NB4 (cell line): ENCODE measurements at regions not wholly inside any gene's neighbourhood (a gene's known extent, or its start where the extent isn't known, plus 50 kb on each side); places are given as distances from the start of the nearest gene placed in this dataset.
"Not testable (repeated sequence)": the region's sequence is repeated elsewhere in the genome, so short reads cannot be mapped to it uniquely, and the experiment has no call there.

Experiments
- DNase-seq: peaks from one replicate; pipeline ENCODE4 v3.0.0; 2010; ENCODE audit warnings: low read depth
- H3K4me3 ChIP-seq: one replicate; pipeline ENCODE4 v1.5.1; 2011; ENCODE audit warnings: mild to moderate bottlenecking, low read depth, low read length, moderate library complexity
- MYC ChIP-seq: IDR thresholded peaks from 2 replicates; pipeline ENCODE4 v1.6.1; 2011; ENCODE audit warnings: low read depth, low read length
- POLR2A ChIP-seq: IDR thresholded peaks from 2 replicates; pipeline ENCODE4 v1.6.1; 2011; ENCODE audit warnings: mild to moderate bottlenecking; ENCODE audit not compliant: insufficient read length; ENCODE audit errors: extremely low read depth
- TF ChIP-seq, protein P1 (sequence below): IDR thresholded peaks from 2 replicates; pipeline ENCODE4 v1.6.1; 2011; ENCODE audit warnings: low read depth, low read length
- TF ChIP-seq, protein P2 (sequence below): IDR thresholded peaks from one replicate; pipeline ENCODE4 v1.5.1; 2012; ENCODE audit warnings: low read depth, low read length

DNA sequence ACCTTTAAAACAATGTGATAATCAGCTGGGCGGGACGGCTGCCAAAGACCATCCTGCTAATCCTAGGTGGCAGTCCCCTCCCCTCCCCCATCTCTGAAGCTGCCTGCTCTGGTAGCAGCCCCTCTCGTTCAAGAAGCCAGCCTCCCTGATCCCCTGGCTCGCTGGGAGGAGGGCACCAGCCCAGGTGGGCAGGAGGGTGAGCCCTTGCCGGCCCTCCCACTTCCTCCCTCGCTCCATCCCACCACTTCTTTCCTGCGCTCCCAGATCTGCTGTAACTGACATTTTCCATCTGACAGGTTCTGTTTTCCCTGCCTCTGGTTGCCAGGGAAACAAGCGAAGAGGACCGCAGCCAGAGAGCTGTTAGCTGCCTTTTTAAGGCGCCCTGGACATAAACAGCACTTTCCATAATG, 155.7 kb upstream of the TNRC6C start:
- DNase-seq = no peak
- no peak overlapping the region for H3K4me3 ChIP-seq
- TF ChIP-seq MYC (no peak), POLR2A (no peak)
- TF ChIP-seq, protein P1, sequence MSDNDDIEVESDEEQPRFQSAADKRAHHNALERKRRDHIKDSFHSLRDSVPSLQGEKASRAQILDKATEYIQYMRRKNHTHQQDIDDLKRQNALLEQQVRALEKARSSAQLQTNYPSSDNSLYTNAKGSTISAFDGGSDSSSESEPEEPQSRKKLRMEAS = no peak
- TF ChIP-seq, protein P2, sequence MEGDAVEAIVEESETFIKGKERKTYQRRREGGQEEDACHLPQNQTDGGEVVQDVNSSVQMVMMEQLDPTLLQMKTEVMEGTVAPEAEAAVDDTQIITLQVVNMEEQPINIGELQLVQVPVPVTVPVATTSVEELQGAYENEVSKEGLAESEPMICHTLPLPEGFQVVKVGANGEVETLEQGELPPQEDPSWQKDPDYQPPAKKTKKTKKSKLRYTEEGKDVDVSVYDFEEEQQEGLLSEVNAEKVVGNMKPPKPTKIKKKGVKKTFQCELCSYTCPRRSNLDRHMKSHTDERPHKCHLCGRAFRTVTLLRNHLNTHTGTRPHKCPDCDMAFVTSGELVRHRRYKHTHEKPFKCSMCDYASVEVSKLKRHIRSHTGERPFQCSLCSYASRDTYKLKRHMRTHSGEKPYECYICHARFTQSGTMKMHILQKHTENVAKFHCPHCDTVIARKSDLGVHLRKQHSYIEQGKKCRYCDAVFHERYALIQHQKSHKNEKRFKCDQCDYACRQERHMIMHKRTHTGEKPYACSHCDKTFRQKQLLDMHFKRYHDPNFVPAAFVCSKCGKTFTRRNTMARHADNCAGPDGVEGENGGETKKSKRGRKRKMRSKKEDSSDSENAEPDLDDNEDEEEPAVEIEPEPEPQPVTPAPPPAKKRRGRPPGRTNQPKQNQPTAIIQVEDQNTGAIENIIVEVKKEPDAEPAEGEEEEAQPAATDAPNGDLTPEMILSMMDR = no peak

DNA sequence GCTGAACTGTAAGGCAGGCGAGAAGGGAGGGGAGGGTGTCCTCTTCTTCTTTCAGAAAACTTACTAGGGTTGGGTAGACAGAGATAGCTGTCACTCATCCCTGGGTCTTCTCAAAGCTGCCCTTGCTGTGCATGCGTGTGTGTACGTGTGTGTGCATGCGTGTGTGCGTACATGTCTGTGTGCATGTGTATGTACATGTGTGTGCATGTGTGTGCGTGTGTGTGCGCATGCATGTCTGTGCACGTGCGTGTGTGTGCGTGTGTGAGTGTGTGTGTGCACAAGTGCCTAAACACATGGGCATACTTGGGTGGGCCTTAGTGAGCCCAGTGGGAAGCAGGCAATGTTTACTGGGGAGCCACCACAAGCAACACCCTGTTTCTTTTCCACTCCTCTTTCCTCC, 154.8 kb upstream of the TNRC6C start:
- TF ChIP-seq, protein P2 = no peak
- TF ChIP-seq, protein P1 = no peak
- TF ChIP-seq MYC (no peak), POLR2A (no peak)
- no peak for DNase-seq

DNA sequence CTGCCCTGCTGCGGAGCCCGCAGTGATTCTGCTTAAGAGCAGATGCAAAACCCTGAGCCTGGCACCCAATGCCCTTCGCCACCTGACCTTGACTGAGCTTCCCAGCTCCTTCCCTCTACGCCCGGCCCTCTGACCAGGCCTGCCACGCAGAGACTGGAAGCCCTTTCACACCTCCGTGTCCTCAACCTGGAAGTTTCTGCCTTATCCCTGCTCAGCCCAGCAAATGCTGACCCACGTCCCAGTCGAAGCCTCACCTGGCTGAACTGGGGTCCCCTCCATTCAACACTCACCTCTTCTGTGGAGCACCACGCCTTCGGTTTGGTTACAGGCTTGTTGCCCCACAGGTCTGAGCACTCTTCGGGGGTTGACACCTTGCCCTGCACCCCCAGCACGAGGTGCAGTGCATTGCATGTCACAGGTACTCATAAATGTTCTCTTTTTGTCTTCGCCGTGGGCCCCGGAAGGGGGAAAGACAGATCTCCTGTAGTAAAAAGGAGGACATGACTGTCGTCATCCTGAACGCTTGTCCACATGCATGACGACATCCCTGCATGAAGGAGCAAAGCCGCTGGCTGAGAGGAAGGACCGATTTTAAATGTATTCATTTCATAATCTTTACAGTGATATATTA, 153.6 kb upstream of the TNRC6C start:
- H3K4me3 ChIP-seq = no peak overlapping the region
- TF ChIP-seq POLR2A (no peak), MYC (no peak)
- TF ChIP-seq, protein P2 = no peak
- TF ChIP-seq, protein P1 = no peak
- no peak for DNase-seq

More for the DNA sequence above, 154.8 kb upstream of the TNRC6C start:
- H3K4me3 ChIP-seq = no peak overlapping the region

DNA sequence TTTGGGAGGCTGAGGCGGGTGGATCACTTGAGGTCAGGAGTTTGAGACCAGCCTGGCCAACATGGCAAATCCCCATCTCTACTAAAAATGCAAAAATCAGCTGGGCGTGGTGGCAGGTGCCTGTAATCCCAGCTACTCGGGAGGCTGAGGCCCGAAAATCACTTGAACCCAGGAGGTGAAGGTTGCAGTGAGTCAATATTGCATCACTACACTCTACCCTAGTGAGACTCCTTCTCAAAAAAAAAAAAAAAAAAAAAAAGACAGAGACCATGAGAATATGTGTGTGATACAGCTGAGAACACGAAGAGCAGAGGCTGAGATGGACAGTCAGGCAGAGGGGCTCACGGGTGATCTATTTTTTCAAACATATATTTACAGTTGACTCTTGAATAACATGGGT, 152.5 kb upstream of the TNRC6C start:
- DNase-seq, H3K4me3 ChIP-seq: not testable (repeated sequence)

DNA sequence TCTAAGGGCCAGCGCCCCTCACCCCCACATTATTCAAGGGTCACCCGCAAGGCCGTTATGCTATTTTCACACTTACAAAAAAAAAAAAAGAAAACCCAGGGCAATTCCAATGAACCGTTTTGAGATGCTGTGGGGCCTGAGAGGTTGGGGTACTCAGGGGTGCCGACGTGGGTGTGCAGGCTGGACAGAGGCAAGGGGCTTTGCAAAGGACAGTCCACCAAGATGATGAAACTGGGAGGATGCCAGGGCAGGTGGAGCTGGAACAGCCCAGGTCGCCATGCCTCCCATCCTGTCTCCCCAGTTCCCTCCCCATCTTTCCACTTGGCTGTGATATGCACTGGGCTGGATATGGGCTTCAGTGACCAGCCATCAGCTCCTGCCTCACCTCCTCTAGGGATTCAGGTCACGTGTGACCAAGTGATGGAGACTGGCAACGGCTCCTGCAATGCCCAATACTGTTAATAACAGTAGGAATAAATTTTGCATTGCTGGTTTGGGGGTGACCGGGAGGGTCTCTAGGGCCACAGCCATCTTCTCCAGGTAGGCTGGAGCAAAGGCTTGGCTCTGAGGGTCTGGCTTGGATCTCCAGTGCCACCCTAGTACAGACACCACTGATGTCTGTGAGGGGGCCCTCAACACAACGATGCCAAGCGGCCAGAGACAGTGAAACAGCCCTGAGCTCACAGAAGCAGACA, 151.3 kb upstream of the TNRC6C start:
- TF ChIP-seq MYC (no peak), POLR2A (no peak)
- DNase-seq = no peak
- H3K4me3 ChIP-seq = no peak overlapping the region

DNA sequence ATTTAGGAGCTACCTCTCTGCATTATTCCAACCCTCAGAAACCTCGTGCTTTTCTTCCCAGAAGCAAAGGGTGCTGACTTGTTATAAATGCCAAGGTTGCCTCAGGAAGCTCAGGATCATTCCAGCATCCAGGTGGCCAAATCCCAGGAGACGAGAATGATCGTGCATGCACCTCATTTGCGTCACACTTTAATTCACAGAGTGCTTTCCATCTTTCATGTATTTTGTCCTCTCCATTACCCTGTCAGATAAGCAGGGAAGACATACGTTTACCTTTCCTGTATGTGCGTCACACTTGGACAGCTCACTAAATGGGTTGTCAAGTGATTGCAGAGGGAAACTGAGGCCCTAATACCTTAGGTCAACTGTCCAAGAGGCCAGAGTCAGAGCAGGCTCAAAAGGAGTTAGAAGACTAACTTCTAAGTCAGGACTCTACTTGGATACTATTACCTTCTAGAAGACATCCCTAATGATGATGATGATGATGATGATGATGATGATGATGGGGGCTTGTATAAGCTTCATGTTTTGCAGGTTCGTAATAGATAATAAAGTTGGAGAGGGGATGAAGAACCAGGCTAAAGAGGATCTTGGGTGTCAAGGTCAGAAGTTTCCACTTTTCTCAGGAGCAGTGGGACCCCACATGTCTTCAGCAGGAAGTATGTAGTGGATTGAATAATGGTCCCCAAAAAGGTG, 150.6 kb upstream of the TNRC6C start:
- H3K4me3 ChIP-seq = no peak overlapping the region
- DNase-seq = no peak
- TF ChIP-seq MYC (no peak), POLR2A (no peak)
- TF ChIP-seq, protein P2 = no peak
- TF ChIP-seq, protein P1 = no peak
